ENCODE measurements at regions not wholly inside any gene's neighbourhood (a gene's known extent, or its start where the extent isn't known, plus 50 kb on each side); places are given as distances from the start of the nearest gene placed in this dataset.

DNA sequence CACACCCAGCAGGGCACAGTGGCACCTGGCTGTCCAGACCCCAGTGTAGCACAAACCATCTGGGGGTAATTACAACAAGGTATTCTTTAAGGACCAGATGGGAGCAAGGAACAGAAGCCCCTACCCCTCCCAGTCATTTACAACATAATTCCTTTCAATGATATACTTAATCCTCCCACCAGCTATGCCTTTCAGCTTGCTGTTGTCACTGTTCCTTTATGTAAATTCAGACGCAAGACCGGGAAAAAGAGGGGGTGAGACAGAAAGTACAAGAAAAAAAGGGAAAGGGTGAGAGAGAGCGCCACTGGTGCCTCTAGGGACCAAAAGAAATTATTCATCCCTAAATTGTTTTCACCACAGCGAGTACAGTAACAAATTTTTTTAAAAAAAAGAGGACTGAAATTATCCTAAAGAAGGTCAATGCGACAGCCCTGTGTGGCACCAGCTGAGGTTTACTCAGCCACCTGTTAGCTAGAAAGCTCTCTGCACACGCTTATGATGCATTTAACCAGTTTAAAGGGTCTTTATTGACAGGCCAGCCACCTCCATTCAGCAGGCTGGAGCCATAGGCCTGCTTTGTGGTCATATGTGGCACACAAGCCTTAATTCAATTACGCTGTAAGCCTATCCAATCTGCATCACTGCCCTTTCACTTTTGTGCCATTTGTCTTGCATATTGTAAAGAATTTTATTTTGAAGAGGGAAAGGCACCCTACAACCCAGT is 210.2 kb upstream of the ISL1 start:
- TF ChIP-seq CTCF (IDR thresholded peaks at IDR 0.05): no peak
- no peak for TF ChIP-seq POLR2A (IDR thresholded peaks at IDR 0.05)
